GM23338 (cell line): ENCODE measurements at regions not wholly inside any gene's neighbourhood (a gene's known extent, or its start where the extent isn't known, plus 50 kb on each side); places are given as distances from the start of the nearest gene placed in this dataset.

ENCODE experiments used
- ATAC-seq: fragments of 200-7000 bp; cut with Tn5 transposase; 3 replicates; pipeline ENCODE4 v1.9.1; 2020
- DNase-seq: peaks from one replicate; pipeline ENCODE4 v3.0.0-alpha.2; 2015; ENCODE audit warnings: low spot score
- H2AFZ ChIP-seq: fragments of 200-600 bp; sonication (generic); 2 replicates; pipeline ENCODE4 v1.8.0; 2016; ENCODE audit warnings: antibody characterized with exemption, mild to moderate bottlenecking, moderate library complexity
- H3F3A ChIP-seq: fragments of 200-600 bp; sonication (generic); replicated peaks from 2 replicates; pipeline ENCODE4 v1.8.0; 2017; ENCODE audit warnings: antibody characterized with exemption, mixed run types, low read depth
- H3K27ac ChIP-seq: fragments of 200-600 bp; sonication (generic); 2 replicates; pipeline ENCODE4 v1.6.1; 2016; ENCODE audit warnings: low read depth
- H3K27me3 ChIP-seq: fragments of 200-600 bp; sonication (generic); 2 replicates; pipeline ENCODE4 v1.8.0; 2016; ENCODE audit warnings: mild to moderate bottlenecking, mixed run types, moderate library complexity; ENCODE audit not compliant: insufficient read depth
- H3K36me3 ChIP-seq: fragments of 200-600 bp; sonication (generic); 2 replicates; pipeline ENCODE4 v1.8.0; 2016; ENCODE audit warnings: mild to moderate bottlenecking; ENCODE audit not compliant: insufficient read depth
- H3K4me1 ChIP-seq: fragments of 200-600 bp; sonication (generic); 2 replicates; pipeline ENCODE4 v1.8.0; 2016; ENCODE audit warnings: mild to moderate bottlenecking, moderate library complexity; ENCODE audit not compliant: insufficient read depth
- H3K4me2 ChIP-seq: fragments of 200-600 bp; sonication (generic); 2 replicates; pipeline ENCODE4 v1.7.1; 2017; ENCODE audit warnings: mixed run types
- H3K4me3 ChIP-seq: fragments of 200-600 bp; sonication (generic); 2 replicates; pipeline ENCODE4 v1.6.1; 2016; ENCODE audit warnings: mixed run types
- H3K79me2 ChIP-seq: fragments of 200-600 bp; sonication (generic); replicated peaks from 2 replicates; pipeline ENCODE4 v1.8.0; 2017; ENCODE audit warnings: mild to moderate bottlenecking; ENCODE audit not compliant: insufficient read depth
- H3K9me2 ChIP-seq: fragments of 200-600 bp; sonication (generic); 2 replicates; pipeline ENCODE4 v1.8.0; 2017; ENCODE audit not compliant: insufficient read depth
- H4K20me1 ChIP-seq: fragments of 200-600 bp; sonication (generic); replicated peaks from 2 replicates; pipeline ENCODE4 v1.8.0; 2017; ENCODE audit warnings: mild to moderate bottlenecking; ENCODE audit not compliant: insufficient read depth
- H3K27ac Mint-ChIP-seq: 2 replicates; pipeline ENCODE4 v1.8.0; 2020; ENCODE audit warnings: inconsistent platforms, mild to moderate bottlenecking, moderate library complexity, mixed read lengths
- H3K27me3 Mint-ChIP-seq: 3 replicates; pipeline ENCODE4 v1.8.0; 2022; ENCODE audit warnings: low read depth, mild to moderate bottlenecking, moderate library complexity, mixed read lengths, inconsistent platforms; ENCODE audit not compliant: insufficient read depth, poor library complexity
- H3K36me3 Mint-ChIP-seq: 3 replicates; pipeline ENCODE4 v1.8.0; 2021; ENCODE audit warnings: low read depth, mild to moderate bottlenecking, inconsistent platforms, moderate library complexity, mixed read lengths
- H3K4me1 Mint-ChIP-seq: 3 replicates; pipeline ENCODE4 v1.8.0; 2020; ENCODE audit warnings: mild to moderate bottlenecking, inconsistent platforms, mixed read lengths
- H3K4me3 Mint-ChIP-seq: 3 replicates; pipeline ENCODE4 v1.8.0; 2021; ENCODE audit warnings: moderate library complexity, mild to moderate bottlenecking, inconsistent platforms, mixed read lengths
- H3K9me3 Mint-ChIP-seq: 3 replicates; pipeline ENCODE4 v1.8.0; 2020; ENCODE audit warnings: moderate library complexity, mild to moderate bottlenecking, inconsistent platforms, mixed read lengths
- CREB1 ChIP-seq: fragments of 250-450 bp; sonication (Bioruptor Pico); IDR thresholded peaks from 2 replicates; pipeline ENCODE4 v1.5.0; 2020; ENCODE audit warnings: low read depth, mild to moderate bottlenecking, moderate library complexity
- CTCF ChIP-seq, 2 experiments: fragments of 200-600 bp in 1 of 2; sonication (generic) in 1 of 2; conservative IDR thresholded peaks; 2 replicates each; pipeline versions ENCODE4 v1.5.1 to v1.6.1; 2016 to 2017; ENCODE audit warnings: antibody characterized with exemption in 2 of 2, low read depth in 2 of 2, mild to moderate bottlenecking in 2 of 2, moderate library complexity in 1 of 2
- ETS1 ChIP-seq: IDR thresholded peaks from 2 replicates; pipeline ENCODE4 v1.6.1; 2016; ENCODE audit warnings: antibody characterized with exemption
- EZH2 ChIP-seq: fragments of 200-600 bp; sonication (generic); IDR thresholded peaks from one replicate; pipeline ENCODE4 v1.8.0; 2017; ENCODE audit warnings: antibody characterized with exemption, mild to moderate bottlenecking, low read depth; ENCODE audit not compliant: unreplicated experiment
- EZH2phosphoT487 ChIP-seq: fragments of 200-600 bp; sonication (generic); IDR thresholded peaks from one replicate; pipeline ENCODE4 v1.8.1; 2018; ENCODE audit warnings: antibody characterized with exemption; ENCODE audit not compliant: unreplicated experiment
- JUNB ChIP-seq: IDR thresholded peaks from one replicate; pipeline ENCODE4 v1.6.1; 2016; ENCODE audit warnings: antibody characterized with exemption; ENCODE audit not compliant: unreplicated experiment
- NANOG ChIP-seq: IDR thresholded peaks from 2 replicates; pipeline ENCODE4 v1.6.1; 2016; ENCODE audit warnings: antibody characterized with exemption, borderline replicate concordance
- POLR2AphosphoS5 ChIP-seq: IDR thresholded peaks from 2 replicates; pipeline ENCODE4 v1.6.1; 2016; ENCODE audit warnings: antibody characterized with exemption, low read depth
- REST ChIP-seq: IDR thresholded peaks from one replicate; pipeline ENCODE4 v1.6.1; 2018; ENCODE audit warnings: antibody characterized with exemption; ENCODE audit not compliant: unreplicated experiment
- STAT1 ChIP-seq: IDR thresholded peaks from one replicate; pipeline ENCODE4 v1.6.1; 2016; ENCODE audit warnings: antibody characterized with exemption; ENCODE audit not compliant: unreplicated experiment
- ZNF114 ChIP-seq: fragments of 250-450 bp; sonication (Bioruptor Pico); IDR thresholded peaks from 2 replicates; pipeline ENCODE4 v1.5.0; 2020; ENCODE audit warnings: mild to moderate bottlenecking, moderate library complexity
- ZNF331 ChIP-seq: fragments of 250-450 bp; sonication (Bioruptor Pico); IDR thresholded peaks from 2 replicates; pipeline ENCODE4 v1.5.0; 2020; ENCODE audit warnings: low read depth, mild to moderate bottlenecking, moderate library complexity

- no peaks in the 10 kb centered on the region for H3K4me1 ChIP-seq
- Mint-ChIP-seq H3K27me3 (peaks cover under 1% of the 10 kb centered on the region), H3K9me3 (no peaks in the 10 kb centered on the region), H3K4me3 (no peak overlapping the region), H3K27ac (no peak overlapping the region), H3K4me1 (peaks cover 4% of the 10 kb centered on the region; the same call in 2 of the 3 replicates), H3K36me3 (no peaks in the 10 kb centered on the region)
- H3K9me2 ChIP-seq, result peaks cover 19% of the 10 kb centered on the region; the same call in 1 of the 2 replicates
- no peaks in the 10 kb centered on the region for H3K36me3 ChIP-seq
- no peak overlapping the region for H3K4me3 ChIP-seq
- no peak overlapping the region for H2AFZ ChIP-seq
- DNase-seq (no peak), ATAC-seq (no peak)
- no peaks in the 10 kb centered on the region for H3F3A ChIP-seq
- H4K20me1 ChIP-seq, result no peaks in the 10 kb centered on the region
- no peak overlapping the region for H3K27ac ChIP-seq
- H3K79me2 ChIP-seq, result no peaks in the 10 kb centered on the region
- H3K27me3 ChIP-seq, result no peaks in the 10 kb centered on the region
- TF ChIP-seq CREB1 (CRISPR knock-in tag) (no peak), REST (no peak), EZH2phosphoT487 (no peak), ZNF331 (CRISPR knock-in tag) (no peak), ZNF114 (CRISPR knock-in tag) (no peak), JUNB (no peak), CTCF (conservative IDR thresholded peaks at IDR 0.05; ENCODE audit: low read depth in 2 of 2) (no peak), STAT1 (no peak), NANOG (no peak), ETS1 (no peak)
- H3K4me2 ChIP-seq, result no peak overlapping the region
Observed at GRCh38 chr9:27717991-27718390, 144.7 kb upstream of the C9orf72 start.

GRCh38 chr9:27719711-27720110 is 146.4 kb upstream of the C9orf72 start:
- Histone ChIP-seq H3K4me1 (0 out of 2 replicates have a peak, but pooled peaks cover 4% of the 10 kb centered on the region), H3K27ac (no peak overlapping the region), H3K36me3 (no peaks in the 10 kb centered on the region), H3K9me2 (peaks cover 14% of the 10 kb centered on the region; the same call in 1 of the 2 replicates), H3K4me3 (no peak overlapping the region), H4K20me1 (no peaks in the 10 kb centered on the region), H3K27me3 (no peaks in the 10 kb centered on the region), H3F3A (no peaks in the 10 kb centered on the region), H2AFZ (no peak overlapping the region), H3K79me2 (no peaks in the 10 kb centered on the region), H3K4me2 (no peak overlapping the region)
- Mint-ChIP-seq H3K4me3 (no peak overlapping the region), H3K36me3 (no peaks in the 10 kb centered on the region), H3K27me3 (peaks cover 1% of the 10 kb centered on the region), H3K9me3 (no peaks in the 10 kb centered on the region), H3K4me1 (peaks cover 12% of the 10 kb centered on the region), H3K27ac (no peak overlapping the region)
- ATAC-seq, result no peak
- DNase-seq, result no peak
- TF ChIP-seq POLR2AphosphoS5 (no peak), JUNB (no peak), ZNF331 (CRISPR knock-in tag) (no peak), EZH2phosphoT487 (no peak), ZNF114 (CRISPR knock-in tag) (no peak), NANOG (no peak), CTCF (conservative IDR thresholded peaks at IDR 0.05; ENCODE audit: low read depth in 2 of 2) (no peak), EZH2 (no peak), ETS1 (no peak)
